ENCODE measurements at regions not wholly inside any gene's neighbourhood (a gene's known extent, or its start where the extent isn't known, plus 50 kb on each side); places are given as distances from the start of the nearest gene placed in this dataset.

DNA sequence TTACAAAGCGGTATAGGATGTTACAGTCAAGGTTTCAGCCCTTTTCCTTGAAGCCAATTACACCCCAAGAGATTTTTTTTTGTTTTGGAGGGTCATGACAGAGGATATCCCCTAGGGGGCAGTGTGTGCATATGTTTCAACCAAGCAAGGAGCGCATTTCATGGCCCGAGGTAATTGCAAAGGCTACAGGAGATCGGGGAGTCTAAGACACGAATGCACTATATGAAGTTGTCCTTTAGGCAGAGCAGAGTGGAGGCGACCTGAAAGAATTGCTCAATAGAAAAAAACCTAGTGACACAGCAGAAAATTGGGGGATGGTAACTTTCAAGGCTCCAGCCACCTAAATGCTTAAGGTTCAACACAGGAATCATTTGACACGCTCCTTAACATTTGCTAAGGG lies 219.8 kb upstream of the PARD3B start:
- Mint-ChIP-seq H3K27ac (ENCODE audit: unreplicated experiment) (no peak overlapping the region), H3K9me3 (ENCODE audit: unreplicated experiment) (peaks cover 2% of the 10 kb centered on the region), H3K4me1 (ENCODE audit: low read depth, unreplicated experiment) (no peaks in the 10 kb centered on the region), H3K4me3 (ENCODE audit: unreplicated experiment) (no peak overlapping the region), H3K36me3 (ENCODE audit: unreplicated experiment) (no peaks in the 10 kb centered on the region), H3K27me3 (ENCODE audit: unreplicated experiment) (no peaks in the 10 kb centered on the region)
- peak; percentile 49 for DNase-seq
- TF ChIP-seq, protein P1, sequence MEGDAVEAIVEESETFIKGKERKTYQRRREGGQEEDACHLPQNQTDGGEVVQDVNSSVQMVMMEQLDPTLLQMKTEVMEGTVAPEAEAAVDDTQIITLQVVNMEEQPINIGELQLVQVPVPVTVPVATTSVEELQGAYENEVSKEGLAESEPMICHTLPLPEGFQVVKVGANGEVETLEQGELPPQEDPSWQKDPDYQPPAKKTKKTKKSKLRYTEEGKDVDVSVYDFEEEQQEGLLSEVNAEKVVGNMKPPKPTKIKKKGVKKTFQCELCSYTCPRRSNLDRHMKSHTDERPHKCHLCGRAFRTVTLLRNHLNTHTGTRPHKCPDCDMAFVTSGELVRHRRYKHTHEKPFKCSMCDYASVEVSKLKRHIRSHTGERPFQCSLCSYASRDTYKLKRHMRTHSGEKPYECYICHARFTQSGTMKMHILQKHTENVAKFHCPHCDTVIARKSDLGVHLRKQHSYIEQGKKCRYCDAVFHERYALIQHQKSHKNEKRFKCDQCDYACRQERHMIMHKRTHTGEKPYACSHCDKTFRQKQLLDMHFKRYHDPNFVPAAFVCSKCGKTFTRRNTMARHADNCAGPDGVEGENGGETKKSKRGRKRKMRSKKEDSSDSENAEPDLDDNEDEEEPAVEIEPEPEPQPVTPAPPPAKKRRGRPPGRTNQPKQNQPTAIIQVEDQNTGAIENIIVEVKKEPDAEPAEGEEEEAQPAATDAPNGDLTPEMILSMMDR (IDR thresholded peaks at IDR 0.05; ENCODE audit: partially characterized antibody, unreplicated experiment), result peak; percentile 93

DNA sequence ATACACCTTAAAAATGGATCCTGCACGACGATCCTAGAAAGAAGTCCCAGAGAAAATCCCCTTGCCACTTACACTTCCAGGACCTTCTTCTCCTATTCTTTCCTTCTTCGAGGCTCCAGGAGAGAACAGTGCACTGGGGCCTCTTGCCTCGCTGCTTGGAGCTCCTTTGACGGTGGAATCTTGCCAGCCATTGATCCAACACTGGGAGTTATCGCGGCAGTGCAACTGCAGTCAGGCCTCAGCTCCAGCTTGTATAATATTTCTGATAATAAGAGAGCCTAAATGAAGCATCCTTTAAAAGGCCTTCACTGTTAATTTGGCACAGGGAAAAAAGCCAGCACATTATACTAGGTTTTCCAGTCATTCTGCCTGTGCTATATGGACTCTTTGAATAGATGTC lies 216.9 kb upstream of the PARD3B start:
- Mint-ChIP-seq H3K9me3 (ENCODE audit: unreplicated experiment) (peaks cover under 1% of the 10 kb centered on the region), H3K27ac (ENCODE audit: unreplicated experiment) (no peak overlapping the region), H3K36me3 (ENCODE audit: unreplicated experiment) (no peaks in the 10 kb centered on the region), H3K27me3 (ENCODE audit: unreplicated experiment) (no peaks in the 10 kb centered on the region), H3K4me3 (ENCODE audit: unreplicated experiment) (no peak overlapping the region), H3K4me1 (ENCODE audit: low read depth, unreplicated experiment) (no peaks in the 10 kb centered on the region)
- DNase-seq, result no peak
- TF ChIP-seq, protein P1 (IDR thresholded peaks at IDR 0.05; ENCODE audit: partially characterized antibody, unreplicated experiment), result no peak

DNA sequence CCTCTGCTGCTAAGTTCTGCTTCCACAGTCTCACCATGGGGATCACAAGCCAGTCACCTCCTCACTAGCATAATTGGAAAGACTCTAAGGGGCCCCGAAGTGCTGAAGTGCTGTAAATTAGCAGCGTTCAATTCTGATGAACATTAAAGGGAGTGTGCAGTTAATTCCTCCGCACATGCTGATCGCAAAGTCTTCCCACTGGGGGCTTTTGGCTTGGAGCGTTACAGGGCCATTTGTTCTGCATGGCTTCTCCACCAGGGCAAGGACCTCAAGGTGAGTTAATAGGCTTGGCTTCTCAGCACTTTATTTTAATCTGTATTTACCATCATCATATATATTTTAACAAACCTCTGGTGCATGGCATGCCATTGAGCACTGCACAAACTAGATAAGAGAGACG lies 216.3 kb upstream of the PARD3B start:
- no peak overlapping the region for H3K27ac Mint-ChIP-seq (ENCODE audit: unreplicated experiment)
- H3K9me3 Mint-ChIP-seq (ENCODE audit: unreplicated experiment), result no peaks in the 10 kb centered on the region

DNA sequence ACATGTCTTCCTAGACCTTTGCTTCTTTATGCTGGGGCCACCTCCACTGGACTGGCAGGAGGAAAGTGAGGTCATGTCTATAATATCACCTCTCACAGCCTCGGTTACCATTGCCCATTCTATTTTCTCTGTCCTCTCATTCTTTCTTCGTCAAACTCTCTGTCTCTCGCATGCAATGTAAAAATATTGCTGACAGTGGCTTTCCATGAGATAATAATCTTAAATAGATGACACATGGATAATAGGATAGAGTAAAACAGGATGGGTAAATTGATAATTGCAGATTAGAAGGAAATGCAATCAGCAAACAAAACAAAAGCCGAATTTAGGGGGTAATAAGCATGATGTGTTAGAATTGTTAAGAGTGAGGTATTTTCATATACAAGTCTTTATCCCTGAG lies 215.7 kb upstream of the PARD3B start:
- TF ChIP-seq, protein P1 (IDR thresholded peaks at IDR 0.05; ENCODE audit: partially characterized antibody, unreplicated experiment), result no peak
- H3K9me3 Mint-ChIP-seq (ENCODE audit: unreplicated experiment), result no peaks in the 10 kb centered on the region
- H3K4me3 Mint-ChIP-seq (ENCODE audit: unreplicated experiment), result no peak overlapping the region
- H3K27me3 Mint-ChIP-seq (ENCODE audit: unreplicated experiment), result no peaks in the 10 kb centered on the region
- no peaks in the 10 kb centered on the region for H3K4me1 Mint-ChIP-seq (ENCODE audit: low read depth, unreplicated experiment)
- no peak for DNase-seq
- H3K27ac Mint-ChIP-seq (ENCODE audit: unreplicated experiment), result no peak overlapping the region
- no peaks in the 10 kb centered on the region for H3K36me3 Mint-ChIP-seq (ENCODE audit: unreplicated experiment)

More for the DNA sequence above, 216.3 kb upstream of the PARD3B start:
- Mint-ChIP-seq H3K4me3 (ENCODE audit: unreplicated experiment) (no peak overlapping the region), H3K27me3 (ENCODE audit: unreplicated experiment) (no peaks in the 10 kb centered on the region), H3K36me3 (ENCODE audit: unreplicated experiment) (no peaks in the 10 kb centered on the region), H3K4me1 (ENCODE audit: low read depth, unreplicated experiment) (no peaks in the 10 kb centered on the region)
- no peak for DNase-seq
- TF ChIP-seq, protein P1 (IDR thresholded peaks at IDR 0.05; ENCODE audit: partially characterized antibody, unreplicated experiment), result no peak

DNA sequence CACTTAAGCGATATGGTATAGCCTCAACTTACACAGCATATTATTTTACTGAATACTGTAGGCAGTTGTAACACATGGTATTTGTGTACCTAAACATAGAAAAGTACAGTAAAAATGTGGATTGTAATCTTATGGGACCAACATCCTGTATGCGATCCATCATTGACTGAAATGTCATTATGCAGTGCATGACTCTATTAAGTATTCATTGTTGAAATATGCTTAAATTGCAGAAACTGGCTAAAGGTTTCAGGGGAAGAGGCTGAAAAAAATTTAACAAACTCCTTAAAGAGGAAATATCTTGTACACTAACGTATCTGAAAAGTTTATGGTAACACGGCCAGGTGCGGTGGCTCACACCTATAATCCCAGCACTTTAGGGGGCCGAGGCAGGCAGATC lies 214.1 kb upstream of the PARD3B start:
- no peaks in the 10 kb centered on the region for H3K27me3 Mint-ChIP-seq (ENCODE audit: unreplicated experiment)
- H3K9me3 Mint-ChIP-seq (ENCODE audit: unreplicated experiment), result no peaks in the 10 kb centered on the region
- no peak overlapping the region for H3K27ac Mint-ChIP-seq (ENCODE audit: unreplicated experiment)
- TF ChIP-seq, protein P1 (IDR thresholded peaks at IDR 0.05; ENCODE audit: partially characterized antibody, unreplicated experiment), result no peak
- no peaks in the 10 kb centered on the region for H3K36me3 Mint-ChIP-seq (ENCODE audit: unreplicated experiment)
- no peak overlapping the region for H3K4me3 Mint-ChIP-seq (ENCODE audit: unreplicated experiment)
- H3K4me1 Mint-ChIP-seq (ENCODE audit: low read depth, unreplicated experiment), result peaks cover 4% of the 10 kb centered on the region
- no peak for DNase-seq
